Fibroblast of villous mesenchyme (primary cell): ENCODE measurements at regions not wholly inside any gene's neighbourhood (a gene's known extent, or its start where the extent isn't known, plus 50 kb on each side); places are given as distances from the start of the nearest gene placed in this dataset.

Experiments
- DNase-seq: peaks from one replicate; pipeline ENCODE4 v3.0.0-alpha.2; 2010; ENCODE audit warnings: low read depth
- H3K4me3 ChIP-seq: 2 replicates; pipeline ENCODE4 v1.5.1; 2011; ENCODE audit warnings: low read depth, mild to moderate bottlenecking, low read length
- TF ChIP-seq, protein P1 (sequence below): IDR thresholded peaks from 2 replicates; pipeline ENCODE4 v1.5.1; 2012; ENCODE audit warnings: low read depth, mild to moderate bottlenecking, low read length; ENCODE audit not compliant: insufficient read depth

DNA sequence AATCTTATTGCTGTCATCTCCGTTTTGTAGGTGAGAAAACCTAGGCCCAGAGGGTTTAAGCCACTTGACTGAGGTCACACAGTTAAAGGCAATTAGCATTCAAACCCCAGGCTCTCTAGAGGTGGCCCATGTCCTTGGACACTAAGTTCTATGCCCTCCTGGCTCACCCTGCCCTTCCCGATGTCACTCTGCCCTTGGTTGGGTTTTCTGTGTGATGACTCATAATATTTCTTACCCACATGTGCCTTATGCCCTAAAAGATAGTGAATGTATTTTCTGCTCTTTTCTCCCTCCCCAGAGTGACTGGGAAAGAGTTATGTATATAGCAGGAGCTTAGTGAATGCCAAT, 174.5 kb upstream of the PITX1 start:
- no peak overlapping the region for H3K4me3 ChIP-seq
- TF ChIP-seq, protein P1, sequence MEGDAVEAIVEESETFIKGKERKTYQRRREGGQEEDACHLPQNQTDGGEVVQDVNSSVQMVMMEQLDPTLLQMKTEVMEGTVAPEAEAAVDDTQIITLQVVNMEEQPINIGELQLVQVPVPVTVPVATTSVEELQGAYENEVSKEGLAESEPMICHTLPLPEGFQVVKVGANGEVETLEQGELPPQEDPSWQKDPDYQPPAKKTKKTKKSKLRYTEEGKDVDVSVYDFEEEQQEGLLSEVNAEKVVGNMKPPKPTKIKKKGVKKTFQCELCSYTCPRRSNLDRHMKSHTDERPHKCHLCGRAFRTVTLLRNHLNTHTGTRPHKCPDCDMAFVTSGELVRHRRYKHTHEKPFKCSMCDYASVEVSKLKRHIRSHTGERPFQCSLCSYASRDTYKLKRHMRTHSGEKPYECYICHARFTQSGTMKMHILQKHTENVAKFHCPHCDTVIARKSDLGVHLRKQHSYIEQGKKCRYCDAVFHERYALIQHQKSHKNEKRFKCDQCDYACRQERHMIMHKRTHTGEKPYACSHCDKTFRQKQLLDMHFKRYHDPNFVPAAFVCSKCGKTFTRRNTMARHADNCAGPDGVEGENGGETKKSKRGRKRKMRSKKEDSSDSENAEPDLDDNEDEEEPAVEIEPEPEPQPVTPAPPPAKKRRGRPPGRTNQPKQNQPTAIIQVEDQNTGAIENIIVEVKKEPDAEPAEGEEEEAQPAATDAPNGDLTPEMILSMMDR: no peak
- DNase-seq: no peak

DNA sequence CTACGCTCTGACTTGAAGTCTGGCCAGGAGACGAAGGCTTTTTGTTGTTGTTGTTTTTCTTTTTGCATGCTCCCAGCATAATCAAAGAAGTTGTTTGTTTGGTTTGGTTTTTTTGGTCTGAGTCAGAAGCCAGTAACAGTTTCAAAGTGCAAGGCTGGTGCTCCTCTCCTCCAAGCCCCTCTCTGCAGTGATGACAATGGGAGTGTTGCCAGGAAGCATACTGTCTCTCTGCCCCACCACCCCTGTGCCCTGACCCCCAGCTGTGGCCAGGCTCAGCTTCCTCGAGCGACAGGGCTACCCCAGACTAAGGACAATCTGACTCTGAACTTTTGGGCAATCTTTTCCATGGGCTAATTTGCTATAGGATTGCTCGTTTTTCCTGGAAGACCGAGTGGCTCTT, 173.8 kb upstream of the PITX1 start:
- TF ChIP-seq, protein P1: no peak
- no peak overlapping the region for H3K4me3 ChIP-seq
- DNase-seq: peak; percentile 29

DNA sequence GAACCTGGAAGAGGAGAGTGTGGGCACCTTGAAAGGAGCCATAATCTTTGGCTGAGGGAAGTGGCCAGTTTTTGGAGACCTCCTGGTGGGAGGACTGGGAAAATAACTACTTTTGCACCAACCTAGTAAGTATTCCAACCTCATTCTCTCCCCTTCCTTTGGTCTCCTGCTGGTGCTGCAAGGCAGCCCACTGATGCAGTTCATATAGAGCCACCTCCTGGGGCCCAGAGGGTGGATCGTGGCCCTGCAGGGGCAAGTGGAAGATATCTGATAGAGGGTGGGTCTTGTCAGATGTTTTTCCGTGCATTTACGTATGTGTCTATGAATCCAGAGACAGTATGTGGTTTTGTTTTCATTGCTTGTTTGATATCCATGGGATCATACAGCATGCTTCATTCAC, 172.8 kb upstream of the PITX1 start:
- no peak overlapping the region for H3K4me3 ChIP-seq
- TF ChIP-seq, protein P1: no peak
- DNase-seq: no peak

DNA sequence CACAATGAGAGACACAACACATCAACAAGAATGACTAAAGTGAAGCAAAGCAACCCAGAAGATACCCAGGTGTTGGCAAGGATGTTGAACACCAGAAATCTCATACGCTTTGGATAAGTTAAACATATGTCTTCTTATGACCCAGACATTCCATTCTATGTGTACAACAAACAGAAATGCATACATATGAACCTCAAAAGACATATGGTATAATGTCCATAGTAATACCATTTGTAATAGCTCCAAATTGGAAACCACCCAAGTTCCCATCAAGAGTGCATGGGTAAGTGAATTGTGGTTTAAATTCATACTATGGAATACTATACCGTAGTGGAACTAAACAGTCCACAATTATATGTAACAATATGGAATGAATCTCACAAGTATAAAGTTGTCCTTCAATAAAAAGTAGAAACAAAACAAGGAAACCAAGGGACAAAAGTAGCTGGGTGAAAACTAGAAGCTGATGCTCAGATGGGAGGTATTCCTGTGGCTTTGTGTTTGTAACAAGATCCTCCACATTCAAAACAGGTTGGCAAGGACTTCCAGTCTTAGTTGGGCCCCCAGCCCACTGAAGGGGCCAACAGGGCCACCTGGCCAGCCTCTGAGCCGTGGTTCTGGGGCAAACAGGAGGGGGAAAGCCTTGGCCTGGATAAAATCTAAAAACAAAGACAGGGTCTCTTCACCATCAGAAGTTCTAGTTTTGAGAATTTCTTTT, 171.8 kb upstream of the PITX1 start:
- peak; percentile 65 for DNase-seq
- TF ChIP-seq, protein P1: no peak
- no peak overlapping the region for H3K4me3 ChIP-seq

DNA sequence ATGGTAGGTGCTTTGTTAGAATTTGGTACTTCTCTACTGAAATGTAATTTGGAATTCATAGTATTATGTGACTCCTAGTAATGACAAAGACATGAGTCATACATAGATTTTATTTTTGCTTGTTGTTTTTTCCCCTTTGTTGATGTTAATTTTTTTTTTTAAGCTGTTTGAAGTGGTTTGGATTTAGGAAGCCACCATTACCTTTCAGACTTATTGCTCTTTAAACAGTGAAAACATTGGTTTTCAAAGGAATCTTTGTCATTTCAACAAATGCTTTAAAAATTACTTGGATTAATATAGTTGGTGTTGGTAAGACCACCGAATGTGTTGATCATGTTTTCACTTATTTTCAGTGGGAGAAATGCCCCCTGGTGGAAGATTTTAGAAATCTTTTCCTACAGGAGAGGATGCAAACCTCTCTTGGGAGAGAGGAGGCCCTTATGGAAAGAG, 170.1 kb upstream of the PITX1 start:
- peak; percentile 29 for DNase-seq

DNA sequence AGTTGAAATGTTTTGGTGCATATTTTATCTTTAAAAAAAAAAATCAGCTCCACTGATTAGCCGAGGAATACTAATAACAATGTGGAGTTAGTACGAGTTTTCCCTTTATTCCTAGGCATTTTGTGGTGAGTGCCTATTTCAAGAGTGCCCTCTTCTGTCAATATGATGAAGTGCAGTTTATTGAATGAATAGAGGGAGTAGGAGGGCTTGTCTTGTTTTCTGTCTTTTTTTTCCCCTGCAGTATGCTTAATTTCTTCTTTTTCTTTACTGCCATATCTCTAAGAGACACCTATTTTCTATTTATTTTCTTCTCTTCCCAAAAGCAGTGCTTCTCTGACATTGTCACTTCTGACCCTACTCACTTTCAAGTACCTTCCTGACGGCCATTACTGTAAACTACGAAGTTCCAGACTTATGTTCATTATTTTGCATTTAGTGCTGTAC, 169.6 kb upstream of the PITX1 start:
- TF ChIP-seq, protein P1: peak; percentile 40
- no peak overlapping the region for H3K4me3 ChIP-seq
- no peak for DNase-seq

More for the DNA sequence above, 170.1 kb upstream of the PITX1 start:
- no peak overlapping the region for H3K4me3 ChIP-seq
- TF ChIP-seq, protein P1: peak; percentile 45

DNA sequence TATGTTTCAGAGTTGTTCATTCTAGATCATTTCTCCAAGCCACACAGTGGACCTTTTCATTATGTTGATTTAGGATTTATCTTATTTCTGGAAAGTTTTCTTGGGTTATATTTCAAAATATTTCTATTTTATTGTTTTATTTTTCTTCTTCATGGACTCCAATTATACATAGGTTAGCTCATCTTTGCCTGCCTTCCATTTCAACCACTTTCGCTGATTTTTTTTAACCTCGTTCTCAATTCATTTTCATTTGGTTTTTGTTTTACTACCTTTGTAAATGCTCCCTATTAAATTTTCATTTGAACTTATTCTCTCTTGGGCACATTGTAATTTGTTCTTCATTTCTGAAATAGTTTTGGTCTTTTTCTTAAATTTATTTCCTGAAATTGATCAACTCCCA, 169.0 kb upstream of the PITX1 start:
- H3K4me3 ChIP-seq: no peak overlapping the region
- DNase-seq: peak; percentile 20
- TF ChIP-seq, protein P1: no peak
